GM18507 (cell line): ENCODE measurements at regions not wholly inside any gene's neighbourhood (a gene's known extent, or its start where the extent isn't known, plus 50 kb on each side); places are given as distances from the start of the nearest gene placed in this dataset.
"Not testable (repeated sequence)": the region's sequence is repeated elsewhere in the genome, so short reads cannot be mapped to it uniquely, and the experiment has no call there.

Source experiments
- DNase-seq: peaks from one replicate; pipeline ENCODE4 v3.0.0; 2011; ENCODE audit warnings: low read depth; ENCODE audit not compliant: insufficient read length; ENCODE audit errors: extremely low spot score
- FAIRE-seq: peaks from 2 replicates; lab custom pipeline; 2011; peaks lifted over from hg19 to GRCh38; lab: Jason Lieb, UNC

DNA sequence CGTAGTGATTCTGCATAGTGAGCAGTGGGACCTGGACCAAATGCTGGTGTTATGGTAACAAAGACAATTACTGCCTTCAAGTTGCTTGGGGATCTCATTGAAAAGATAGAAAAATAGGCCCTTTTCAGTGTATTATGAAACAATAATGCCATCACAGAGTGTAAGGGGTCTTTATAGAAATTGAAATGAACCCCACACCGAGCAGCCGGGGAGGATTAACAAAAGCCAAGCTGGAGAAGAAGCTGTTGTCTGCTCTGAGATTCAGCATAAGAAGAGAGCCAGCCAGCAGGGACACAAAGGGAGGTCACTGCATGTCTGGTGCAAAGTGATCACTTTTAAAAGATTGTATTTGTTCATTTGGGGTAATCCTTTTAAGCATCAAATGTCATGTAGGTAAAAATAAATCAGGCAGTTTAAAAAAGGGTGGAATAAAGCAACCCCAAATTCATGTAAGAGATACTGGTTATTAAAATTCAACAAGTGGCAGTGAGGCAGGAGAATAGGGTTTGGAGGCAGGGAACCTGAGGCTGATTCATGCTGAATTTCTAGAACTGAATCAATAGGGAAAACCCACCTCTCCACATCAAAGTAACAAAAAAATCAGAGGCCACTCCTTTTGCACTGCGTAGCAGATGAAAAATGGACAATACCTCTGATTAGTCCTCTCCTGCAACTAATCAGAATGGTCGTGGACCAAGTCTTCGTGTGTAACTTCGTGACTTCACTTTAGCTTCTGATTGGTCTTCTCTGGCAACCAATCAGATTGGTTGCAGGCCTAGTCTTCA is 1548.3 kb upstream of the SLC10A2 start:
- no peak for FAIRE-seq

GRCh38 chr13:104608331-104608730 is 1542.1 kb upstream of the SLC10A2 start:
- DNase-seq (no peak), FAIRE-seq (no peak)

More for the DNA sequence above, 1548.3 kb upstream of the SLC10A2 start:
- DNase-seq, result no peak

- not testable (repeated sequence) for DNase-seq, FAIRE-seq
These were observed 1539.2 kb upstream of the SLC10A2 start for GRCh38 chr13:104605435-104605834.

DNA sequence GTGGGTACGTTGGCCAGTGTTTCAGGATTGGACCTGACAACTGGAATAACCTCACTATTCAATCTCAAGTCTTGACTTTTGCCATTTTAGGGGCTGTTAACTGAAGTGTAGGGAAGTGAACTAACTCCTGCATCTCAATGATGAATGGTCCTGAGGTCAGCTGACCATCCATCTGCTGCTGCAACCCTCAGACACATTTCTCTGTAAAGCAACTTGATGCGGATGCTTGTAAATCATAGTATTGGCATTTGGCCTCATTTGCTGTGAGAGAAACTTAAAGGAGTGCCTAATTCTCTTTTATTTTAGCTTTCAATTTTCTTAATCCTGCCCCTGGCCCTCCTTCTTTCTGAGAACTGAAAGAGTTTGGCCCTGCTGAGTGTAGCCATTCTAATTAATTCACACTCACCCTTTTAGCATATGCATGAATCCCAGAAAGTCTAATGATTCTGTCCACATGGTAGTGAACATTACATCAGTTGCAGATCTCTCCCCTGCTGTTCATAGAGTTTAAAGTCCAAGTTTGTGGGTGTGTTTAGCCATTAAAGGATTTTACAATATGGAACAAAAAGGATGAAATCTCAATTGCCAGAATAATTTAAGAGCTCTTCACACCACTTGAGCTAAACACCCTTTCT is 1531.4 kb upstream of the SLC10A2 start:
- DNase-seq, result no peak

DNA sequence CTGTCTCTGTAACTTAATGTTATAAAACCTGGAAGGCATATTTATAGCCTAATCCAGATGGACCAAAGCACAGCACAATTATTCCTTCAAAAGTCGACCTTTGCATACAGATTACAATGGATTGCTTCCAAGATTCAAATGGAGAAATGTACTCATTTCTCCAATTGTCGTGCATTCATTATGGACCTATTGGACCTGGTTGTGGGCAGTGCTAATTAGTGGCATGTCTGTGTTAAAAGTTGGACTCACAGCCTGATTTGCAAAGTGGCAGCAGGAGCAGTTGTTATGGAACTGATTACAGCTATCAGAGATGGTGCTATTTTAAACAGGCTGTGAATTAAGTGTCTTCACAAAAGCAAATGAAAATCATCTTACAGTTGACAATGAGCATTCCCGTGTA is 1529.3 kb upstream of the SLC10A2 start:
- FAIRE-seq (no peak), DNase-seq (no peak)

More for the DNA sequence above, 1531.4 kb upstream of the SLC10A2 start:
- no peak for FAIRE-seq

- DNase-seq (no peak), FAIRE-seq (no peak)
These were observed 1528.6 kb upstream of the SLC10A2 start for GRCh38 chr13:104594806-104595205.

- FAIRE-seq, result no peak
- no peak for DNase-seq
These were observed 1527.5 kb upstream of the SLC10A2 start for GRCh38 chr13:104593693-104594092.

DNA sequence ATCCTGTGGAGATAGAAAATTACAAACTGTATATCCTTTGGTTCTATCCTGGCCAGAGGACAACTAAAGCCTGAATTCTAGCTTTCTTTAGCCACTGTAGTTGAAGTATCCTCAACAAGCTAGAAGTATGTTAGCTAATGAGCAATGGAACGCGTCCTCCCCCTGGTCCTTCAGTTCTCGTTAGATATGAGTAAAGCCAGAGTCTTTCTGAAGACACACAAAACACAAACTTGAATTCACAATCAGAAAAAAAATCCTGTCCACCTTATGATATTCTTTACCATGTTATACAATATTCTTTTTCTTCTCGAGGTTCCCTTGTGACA is 1527.0 kb upstream of the SLC10A2 start:
- DNase-seq, result no peak
- no peak for FAIRE-seq

DNA sequence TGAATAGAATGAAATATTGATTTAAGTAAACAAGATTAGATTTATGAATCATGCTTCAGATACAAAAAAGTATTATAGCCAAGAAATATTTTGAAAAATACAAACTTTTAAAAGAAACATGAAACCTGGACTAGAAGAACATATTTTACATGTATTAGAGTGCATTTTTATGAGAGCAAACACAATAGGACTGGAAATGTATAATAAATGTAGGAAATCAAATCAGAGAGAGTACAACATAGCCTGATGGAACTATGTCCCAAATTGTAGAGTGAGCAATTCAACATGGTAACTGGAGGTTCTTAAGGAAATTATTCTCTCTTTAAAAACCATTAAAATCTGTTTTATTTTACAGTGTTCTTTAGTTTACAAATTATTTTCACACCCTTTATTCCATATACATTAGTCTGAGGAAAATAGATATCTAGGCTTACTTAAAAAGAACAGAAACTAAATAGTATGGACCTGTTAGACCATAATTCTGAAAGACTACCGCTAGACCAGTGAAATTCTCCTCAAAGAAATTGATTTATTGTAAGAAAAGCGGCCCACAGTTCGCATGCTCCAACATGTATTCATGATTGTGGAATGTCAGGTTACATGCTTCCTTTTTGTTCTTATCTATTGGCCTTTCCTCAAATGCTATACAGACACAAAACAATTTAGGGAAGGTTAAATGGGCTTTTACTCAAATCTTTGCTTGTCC is 1526.5 kb upstream of the SLC10A2 start:
- FAIRE-seq (no peak), DNase-seq (no peak)

DNA sequence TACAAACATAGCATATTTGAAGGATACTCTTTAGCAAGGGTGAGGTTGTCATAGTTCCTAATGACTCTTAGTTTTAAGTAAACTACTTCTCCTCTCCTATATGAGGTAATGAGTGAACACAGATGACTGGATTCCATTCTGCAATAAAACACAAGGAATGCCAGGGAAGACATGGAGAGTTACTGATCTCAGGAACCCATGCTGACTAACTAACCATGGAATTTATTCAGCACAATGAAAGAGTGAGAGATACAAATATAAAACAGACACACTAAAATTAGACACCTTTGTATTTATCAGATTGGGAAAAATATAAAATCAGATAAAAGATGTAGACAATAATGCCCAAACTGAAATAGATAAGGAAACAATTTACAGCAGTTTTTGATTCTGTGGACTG is 1525.9 kb upstream of the SLC10A2 start:
- no peak for FAIRE-seq
- DNase-seq, result no peak

GRCh38 chr13:104586051-104586746 is 1520.0 kb upstream of the SLC10A2 start:
- no peak for FAIRE-seq
- DNase-seq, result no peak

DNA sequence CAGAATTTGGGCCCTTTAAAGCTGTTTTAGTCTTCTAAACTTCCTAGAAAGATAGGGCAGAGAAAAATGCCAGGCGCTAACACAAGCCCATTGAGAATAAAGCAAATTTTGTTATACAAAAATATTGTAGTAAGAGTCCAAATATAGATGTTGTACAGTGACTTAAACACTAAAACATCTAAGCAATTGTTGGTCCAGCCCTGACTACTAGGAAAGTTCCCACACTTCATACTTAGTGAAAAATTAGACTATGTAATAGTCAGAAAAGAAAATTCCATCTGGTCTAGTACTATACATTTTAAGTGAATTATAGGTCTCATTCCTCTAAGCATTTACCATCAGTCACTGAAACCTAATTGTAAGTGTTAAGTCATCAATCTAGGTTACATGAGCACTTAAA is 1518.3 kb upstream of the SLC10A2 start:
- FAIRE-seq (no peak), DNase-seq (no peak)

GRCh38 chr13:104580931-104581330 is 1514.7 kb upstream of the SLC10A2 start:
- FAIRE-seq, result no peak
- no peak for DNase-seq

DNA sequence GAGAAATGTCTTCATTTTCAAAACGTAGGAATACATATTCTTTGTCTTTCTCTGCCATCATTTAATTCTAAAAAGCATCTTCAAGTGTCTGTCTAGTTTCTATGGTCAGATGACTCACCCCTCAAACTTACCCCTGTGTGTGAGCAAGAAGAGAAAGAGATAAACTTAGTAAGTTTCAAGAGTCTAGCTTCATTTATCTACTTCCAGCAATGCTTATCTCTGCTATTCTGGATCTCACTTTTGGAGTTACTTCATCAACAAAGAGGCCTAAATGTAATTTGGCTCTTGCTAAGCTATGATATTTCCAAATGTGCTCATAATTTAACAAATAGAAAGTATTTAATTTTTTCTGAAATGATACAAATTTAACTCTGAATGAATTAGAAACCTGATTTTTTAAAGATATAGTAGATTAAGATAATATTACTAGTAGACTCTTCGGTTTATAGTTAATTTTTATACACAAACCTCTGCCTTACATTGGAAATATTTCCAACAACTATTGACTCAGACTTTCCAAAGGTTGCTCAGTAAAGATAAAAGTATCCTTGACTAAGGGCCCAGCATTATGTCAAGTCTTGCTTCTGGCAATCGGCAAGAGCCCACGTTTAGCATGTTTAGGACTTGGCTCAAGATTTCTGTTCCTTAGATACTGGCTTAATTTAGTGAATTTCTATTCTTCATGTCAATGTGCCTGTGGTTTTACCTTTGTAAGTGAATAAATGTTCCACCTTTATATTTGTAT is 1511.0 kb upstream of the SLC10A2 start:
- DNase-seq (no peak), FAIRE-seq (no peak)

- no peak for DNase-seq
- no peak for FAIRE-seq
These were observed 1505.6 kb upstream of the SLC10A2 start for GRCh38 chr13:104571893-104572229.

- FAIRE-seq, result no peak
- DNase-seq, result no peak
These were observed 1505.1 kb upstream of the SLC10A2 start for GRCh38 chr13:104571161-104571892.

GRCh38 chr13:104567114-104567513 is 1500.9 kb upstream of the SLC10A2 start:
- DNase-seq (no peak), FAIRE-seq (no peak)

GRCh38 chr13:104565888-104566287 is 1499.7 kb upstream of the SLC10A2 start:
- no peak for FAIRE-seq
- DNase-seq, result no peak

DNA sequence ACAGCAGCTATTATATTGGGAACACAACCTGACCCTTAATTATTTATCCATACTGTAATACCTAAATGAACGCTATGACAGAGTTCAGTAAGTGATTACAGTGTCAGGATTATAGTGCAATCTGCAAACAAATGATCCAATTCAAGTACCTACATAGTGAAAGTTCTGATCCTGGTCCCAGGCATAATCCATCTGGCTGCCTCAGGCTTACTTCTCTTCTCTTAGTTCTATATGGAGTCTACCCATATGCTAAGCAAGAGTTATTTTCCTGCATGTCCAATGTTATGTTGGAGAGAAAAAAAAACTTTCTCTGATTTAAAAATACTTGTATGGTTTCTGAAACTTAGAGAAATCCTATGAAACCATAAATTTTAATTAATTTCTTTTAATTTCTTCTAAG is 1487.7 kb upstream of the SLC10A2 start:
- no peak for FAIRE-seq

More for the DNA sequence above, 1487.7 kb upstream of the SLC10A2 start:
- DNase-seq, result no peak
